Kidney epithelial cell (primary cell): ENCODE measurements at regions not wholly inside any gene's neighbourhood (a gene's known extent, or its start where the extent isn't known, plus 50 kb on each side); places are given as distances from the start of the nearest gene placed in this dataset.

ENCODE experiments used
- DNase-seq: peaks from one replicate; pipeline ENCODE4 v3.0.0-alpha.2; 2010; ENCODE audit warnings: low read depth
- H3K27me3 ChIP-seq: 2 replicates; pipeline ENCODE4 v1.6.0; 2011; ENCODE audit warnings: low read length; ENCODE audit not compliant: control insufficient read depth, insufficient read depth
- H3K36me3 ChIP-seq: 2 replicates; pipeline ENCODE4 v1.5.1; 2011; ENCODE audit warnings: low read length; ENCODE audit not compliant: control insufficient read depth, insufficient read depth
- H3K4me3 ChIP-seq: 2 replicates; pipeline ENCODE4 v1.5.1; 2011; ENCODE audit warnings: low read depth, mild to moderate bottlenecking, control low read depth, low read length
- CTCF ChIP-seq: IDR thresholded peaks from 2 replicates; pipeline ENCODE4 v1.5.1; 2011; ENCODE audit warnings: mild to moderate bottlenecking, moderate library complexity, low read length, control low read depth, inconsistent platforms; ENCODE audit not compliant: insufficient read depth, poor library complexity, severe bottlenecking

GRCh38 chr1:185368913-185369491, 52.0 kb upstream of the IVNS1ABP start:
- Histone ChIP-seq H3K36me3 (no peaks in the 10 kb centered on the region), H3K27me3 (no peaks in the 10 kb centered on the region), H3K4me3 (no peak overlapping the region)
- TF ChIP-seq CTCF, result no peak
- DNase-seq, result no peak

GRCh38 chr1:185368313-185368855, 51.3 kb upstream of the IVNS1ABP start:
- H3K27me3 ChIP-seq, result no peaks in the 10 kb centered on the region
- no peaks in the 10 kb centered on the region for H3K36me3 ChIP-seq
- H3K4me3 ChIP-seq, result no peak overlapping the region
- no peak for DNase-seq
- TF ChIP-seq CTCF, result no peak

GRCh38 chr1:185367218-185367617, 50.2 kb upstream of the IVNS1ABP start:
- DNase-seq, result no peak

More at GRCh38 chr1:185367218-185367617, 50.2 kb upstream of the IVNS1ABP start:
- no peak for TF ChIP-seq CTCF
- Histone ChIP-seq H3K36me3 (no peaks in the 10 kb centered on the region), H3K27me3 (no peaks in the 10 kb centered on the region), H3K4me3 (no peak overlapping the region)
